Epithelial cell of proximal tubule (primary cell): ENCODE measurements at regions not wholly inside any gene's neighbourhood (a gene's known extent, or its start where the extent isn't known, plus 50 kb on each side); places are given as distances from the start of the nearest gene placed in this dataset.

ENCODE experiments used
- DNase-seq: peaks from one replicate; pipeline ENCODE4 v3.0.0-alpha.2; 2011; ENCODE audit warnings: low read depth
- H3K4me3 ChIP-seq: 2 replicates; pipeline ENCODE4 v1.5.1; 2011; ENCODE audit warnings: low read depth, mild to moderate bottlenecking, low read length
- TF ChIP-seq, protein P1 (sequence below): conservative IDR thresholded peaks from 2 replicates; pipeline ENCODE4 v1.5.1; 2012; ENCODE audit warnings: low read depth, mild to moderate bottlenecking, low read length

DNA sequence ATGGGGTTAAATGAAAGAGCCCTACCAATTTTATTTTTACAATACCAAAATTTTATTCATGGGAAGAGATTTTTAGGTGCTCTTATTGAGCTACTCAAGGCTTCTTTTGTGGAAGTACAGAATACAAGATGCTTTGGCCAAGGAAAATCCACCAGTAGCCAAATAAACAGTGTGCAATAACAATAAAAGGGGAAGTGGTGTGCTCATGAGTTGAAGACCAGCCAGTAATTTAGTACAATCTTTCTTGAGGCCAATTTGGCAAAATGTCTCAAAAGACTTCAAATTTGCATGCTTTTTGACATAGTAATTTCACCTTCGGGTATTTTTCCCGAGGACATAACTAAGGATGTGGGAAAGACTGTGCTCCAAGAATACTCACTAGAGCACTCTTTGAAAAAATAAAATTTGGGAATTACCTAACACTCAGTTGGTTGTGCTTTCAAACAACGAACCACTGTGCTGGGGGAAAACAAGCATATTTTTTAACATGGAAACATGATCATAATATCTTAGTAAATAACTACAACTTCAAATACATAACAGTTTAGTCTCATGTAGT, 294.0 kb downstream of the DIPK2A start:
- no peak for DNase-seq
- TF ChIP-seq, protein P1, sequence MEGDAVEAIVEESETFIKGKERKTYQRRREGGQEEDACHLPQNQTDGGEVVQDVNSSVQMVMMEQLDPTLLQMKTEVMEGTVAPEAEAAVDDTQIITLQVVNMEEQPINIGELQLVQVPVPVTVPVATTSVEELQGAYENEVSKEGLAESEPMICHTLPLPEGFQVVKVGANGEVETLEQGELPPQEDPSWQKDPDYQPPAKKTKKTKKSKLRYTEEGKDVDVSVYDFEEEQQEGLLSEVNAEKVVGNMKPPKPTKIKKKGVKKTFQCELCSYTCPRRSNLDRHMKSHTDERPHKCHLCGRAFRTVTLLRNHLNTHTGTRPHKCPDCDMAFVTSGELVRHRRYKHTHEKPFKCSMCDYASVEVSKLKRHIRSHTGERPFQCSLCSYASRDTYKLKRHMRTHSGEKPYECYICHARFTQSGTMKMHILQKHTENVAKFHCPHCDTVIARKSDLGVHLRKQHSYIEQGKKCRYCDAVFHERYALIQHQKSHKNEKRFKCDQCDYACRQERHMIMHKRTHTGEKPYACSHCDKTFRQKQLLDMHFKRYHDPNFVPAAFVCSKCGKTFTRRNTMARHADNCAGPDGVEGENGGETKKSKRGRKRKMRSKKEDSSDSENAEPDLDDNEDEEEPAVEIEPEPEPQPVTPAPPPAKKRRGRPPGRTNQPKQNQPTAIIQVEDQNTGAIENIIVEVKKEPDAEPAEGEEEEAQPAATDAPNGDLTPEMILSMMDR, result no peak
- H3K4me3 ChIP-seq, result no peak overlapping the region

DNA sequence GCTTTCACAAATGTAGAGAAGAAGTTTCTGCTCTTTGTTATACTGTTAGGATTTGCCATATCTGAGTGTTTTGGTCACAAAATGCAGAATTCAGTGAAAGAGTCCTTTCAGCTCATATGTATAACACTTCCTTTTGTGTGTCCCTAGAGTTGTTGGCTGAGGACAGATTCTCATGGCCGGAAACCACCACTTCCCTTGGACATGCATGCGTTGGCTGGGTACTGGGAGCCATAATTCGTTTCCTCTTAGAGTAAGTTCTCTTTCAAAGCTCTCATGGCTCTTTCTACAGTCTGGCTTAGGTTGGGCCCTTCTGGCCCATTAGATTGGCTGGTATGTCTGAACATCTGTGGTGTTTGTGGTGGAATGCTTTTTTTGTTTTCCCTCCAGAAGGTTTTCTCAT, 298.5 kb downstream of the DIPK2A start:
- DNase-seq, result no peak
- TF ChIP-seq, protein P1, result no peak
- no peak overlapping the region for H3K4me3 ChIP-seq

DNA sequence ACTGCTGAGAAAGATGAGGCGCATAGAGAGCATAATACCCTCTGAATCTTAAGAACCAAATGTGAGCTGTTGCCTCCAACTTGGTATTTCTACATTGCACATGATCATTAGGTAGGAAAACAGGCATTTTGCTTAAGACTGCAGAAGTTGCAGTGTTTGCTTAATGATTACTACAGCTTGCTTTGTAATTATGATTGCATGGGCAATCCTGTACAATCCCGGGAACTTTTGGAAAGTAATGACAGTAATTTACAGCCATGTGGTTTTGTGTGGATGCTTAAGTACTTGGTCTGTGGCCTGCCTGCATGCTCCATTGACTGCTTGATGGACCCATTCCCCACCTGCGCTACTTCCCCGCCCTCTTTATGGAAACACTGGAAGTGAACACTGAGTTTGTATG, 301.1 kb downstream of the DIPK2A start:
- TF ChIP-seq, protein P1, result no peak
- peak; percentile 93 for DNase-seq
- H3K4me3 ChIP-seq, result no peak overlapping the region

DNA sequence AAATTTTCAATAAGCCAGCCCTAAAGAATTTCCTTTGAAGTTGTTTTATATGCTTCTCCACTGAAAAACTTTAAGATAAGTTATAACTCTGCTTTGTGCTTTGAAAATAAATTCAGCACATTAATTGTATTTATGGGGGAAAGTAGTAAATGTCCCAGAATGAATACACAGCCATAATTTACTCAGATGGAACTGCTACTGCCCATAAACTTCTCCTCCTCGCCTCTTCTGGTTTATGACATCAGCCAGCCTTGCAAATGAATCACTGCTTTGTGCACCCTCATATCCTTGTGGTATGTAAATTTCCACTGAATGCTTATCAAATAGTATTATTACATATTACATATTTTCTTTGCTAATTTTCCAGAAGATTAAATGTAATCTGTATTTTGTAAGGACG, 302.0 kb downstream of the DIPK2A start:
- no peak overlapping the region for H3K4me3 ChIP-seq
- TF ChIP-seq, protein P1, result no peak
- DNase-seq, result no peak

- TF ChIP-seq, protein P1, result no peak
- DNase-seq, result no peak
Observed at GRCh38 chr3:144275005-144275404, 303.4 kb downstream of the DIPK2A start.

GRCh38 chr3:144282313-144282712, 310.7 kb downstream of the DIPK2A start:
- H3K4me3 ChIP-seq, result no peak overlapping the region
- TF ChIP-seq, protein P1, result no peak
- no peak for DNase-seq

More at GRCh38 chr3:144275005-144275404, 303.4 kb downstream of the DIPK2A start:
- no peak overlapping the region for H3K4me3 ChIP-seq

- TF ChIP-seq, protein P1, result no peak
Observed at GRCh38 chr3:144286235-144286910, 314.8 kb downstream of the DIPK2A start.

More at GRCh38 chr3:144286235-144286910, 314.8 kb downstream of the DIPK2A start:
- no peak overlapping the region for H3K4me3 ChIP-seq
- no peak for DNase-seq
